Activated naive CD8-positive, alpha-beta T cell (primary cell): ENCODE measurements at regions not wholly inside any gene's neighbourhood (a gene's known extent, or its start where the extent isn't known, plus 50 kb on each side); places are given as distances from the start of the nearest gene placed in this dataset.

ENCODE experiments used
- H3K27ac Mint-ChIP-seq: one replicate; pipeline ENCODE4 v1.8.0; 2021; ENCODE audit warnings: mixed read lengths
- H3K27me3 Mint-ChIP-seq: one replicate; pipeline ENCODE4 v1.8.0; 2021; ENCODE audit warnings: mixed read lengths
- H3K36me3 Mint-ChIP-seq: one replicate; pipeline ENCODE4 v1.8.0; 2021; ENCODE audit warnings: mixed read lengths
- H3K4me1 Mint-ChIP-seq: one replicate; pipeline ENCODE4 v1.8.0; 2021; ENCODE audit warnings: low read depth, mixed read lengths
- H3K4me3 Mint-ChIP-seq: one replicate; pipeline ENCODE4 v1.8.0; 2021; ENCODE audit warnings: mild to moderate bottlenecking, mixed read lengths
- H3K9me3 Mint-ChIP-seq: one replicate; pipeline ENCODE4 v1.8.0; 2021; ENCODE audit warnings: low read depth, mixed read lengths

DNA sequence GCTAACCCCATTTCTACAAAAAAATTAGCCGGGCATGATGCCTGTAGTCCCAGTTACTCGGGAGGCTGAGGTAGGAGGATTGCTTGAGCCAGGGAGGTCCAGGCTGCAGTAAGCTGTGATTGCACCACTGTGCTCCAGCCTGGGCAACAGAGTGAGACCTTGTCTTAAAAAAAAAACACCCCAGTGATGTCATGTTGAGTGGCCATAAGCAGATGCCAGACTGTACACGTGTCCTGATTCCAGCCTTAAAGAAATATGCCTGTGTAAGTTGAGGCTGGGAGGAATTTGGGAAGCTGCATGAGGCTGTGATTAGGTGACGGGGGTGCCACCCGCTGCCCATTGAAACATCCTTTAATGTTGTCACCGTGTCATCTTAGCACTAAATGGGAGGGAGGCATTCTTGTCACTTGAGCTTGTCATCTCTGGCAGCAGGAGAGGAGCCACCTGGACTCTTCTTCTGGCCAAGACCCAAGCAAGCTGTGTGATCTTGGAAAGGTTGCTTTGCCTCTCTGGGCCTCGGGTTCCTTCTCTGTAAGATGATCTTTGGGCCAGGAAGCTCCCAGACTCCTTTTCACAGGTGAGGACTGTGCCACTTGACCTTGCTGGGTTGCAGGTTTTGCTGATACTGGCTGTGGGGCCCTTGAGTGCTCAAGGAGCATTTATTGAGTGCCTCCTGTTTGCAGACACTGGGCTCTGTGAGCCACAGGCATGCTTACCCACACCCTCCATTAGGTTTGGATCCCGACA, 98.3 kb upstream of the CIBAR2 start:
- Mint-ChIP-seq H3K27ac (no peak overlapping the region), H3K9me3 (no peaks in the 10 kb centered on the region), H3K4me3 (no peak overlapping the region), H3K4me1 (no peaks in the 10 kb centered on the region), H3K36me3 (no peaks in the 10 kb centered on the region), H3K27me3 (peaks cover 2% of the 10 kb centered on the region)

GRCh38 chr16:85211271-85211801, 99.1 kb upstream of the CIBAR2 start:
- Mint-ChIP-seq H3K4me1 (no peaks in the 10 kb centered on the region), H3K4me3 (no peak overlapping the region), H3K36me3 (no peaks in the 10 kb centered on the region), H3K9me3 (no peaks in the 10 kb centered on the region), H3K27ac (no peak overlapping the region), H3K27me3 (no peaks in the 10 kb centered on the region)

DNA sequence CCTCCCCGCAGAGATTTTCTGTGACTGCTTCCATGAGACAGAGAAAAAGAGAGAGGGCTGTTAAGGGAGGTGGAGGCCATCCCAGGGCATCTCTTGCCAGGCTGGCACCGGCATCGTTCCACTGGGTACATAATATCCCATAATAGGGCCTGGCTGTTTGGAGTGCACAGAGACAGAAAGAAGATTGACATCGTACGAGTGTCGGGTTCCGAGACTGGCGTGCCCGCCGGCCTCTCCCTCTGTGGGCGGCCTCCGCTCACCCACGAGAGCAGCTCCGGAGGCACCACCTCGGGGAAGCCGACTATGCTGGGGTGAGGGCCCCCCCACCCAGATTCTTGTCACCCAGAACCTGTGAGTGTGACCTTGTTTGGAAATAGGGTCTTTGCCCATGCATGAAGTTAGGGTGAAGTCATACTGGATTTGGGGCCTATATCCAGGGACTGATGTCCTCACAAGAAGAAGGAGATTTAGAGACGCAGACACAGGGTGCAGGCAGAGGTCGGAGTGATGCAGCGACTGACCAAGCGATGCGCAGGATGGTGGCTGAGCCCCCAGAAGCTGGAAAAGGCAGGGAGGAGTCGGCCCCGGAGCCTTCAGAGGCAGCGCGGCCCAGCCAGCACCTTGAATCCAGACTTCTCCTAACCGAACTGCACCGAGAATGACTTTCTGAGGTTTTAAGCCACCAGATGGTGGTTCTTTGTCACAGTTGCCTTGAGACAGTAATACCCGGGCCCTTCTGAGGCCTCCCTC, 101.8 kb upstream of the CIBAR2 start:
- Mint-ChIP-seq H3K36me3 (no peaks in the 10 kb centered on the region), H3K4me3 (no peak overlapping the region), H3K9me3 (no peaks in the 10 kb centered on the region), H3K27ac (no peak overlapping the region), H3K4me1 (no peaks in the 10 kb centered on the region), H3K27me3 (no peaks in the 10 kb centered on the region)

GRCh38 chr16:85215478-85216118, 103.3 kb upstream of the CIBAR2 start:
- Mint-ChIP-seq H3K27ac (no peak overlapping the region), H3K36me3 (no peaks in the 10 kb centered on the region), H3K4me3 (no peak overlapping the region), H3K27me3 (no peaks in the 10 kb centered on the region), H3K9me3 (no peaks in the 10 kb centered on the region), H3K4me1 (peaks cover 1% of the 10 kb centered on the region)

- no peak overlapping the region for H3K4me3 Mint-ChIP-seq
- H3K9me3 Mint-ChIP-seq: no peaks in the 10 kb centered on the region
- no peaks in the 10 kb centered on the region for H3K36me3 Mint-ChIP-seq
- H3K4me1 Mint-ChIP-seq: peaks cover 2% of the 10 kb centered on the region
- H3K27me3 Mint-ChIP-seq: no peaks in the 10 kb centered on the region
- no peak overlapping the region for H3K27ac Mint-ChIP-seq
Measured at GRCh38 chr16:85216522-85217375, 104.5 kb upstream of the CIBAR2 start.

DNA sequence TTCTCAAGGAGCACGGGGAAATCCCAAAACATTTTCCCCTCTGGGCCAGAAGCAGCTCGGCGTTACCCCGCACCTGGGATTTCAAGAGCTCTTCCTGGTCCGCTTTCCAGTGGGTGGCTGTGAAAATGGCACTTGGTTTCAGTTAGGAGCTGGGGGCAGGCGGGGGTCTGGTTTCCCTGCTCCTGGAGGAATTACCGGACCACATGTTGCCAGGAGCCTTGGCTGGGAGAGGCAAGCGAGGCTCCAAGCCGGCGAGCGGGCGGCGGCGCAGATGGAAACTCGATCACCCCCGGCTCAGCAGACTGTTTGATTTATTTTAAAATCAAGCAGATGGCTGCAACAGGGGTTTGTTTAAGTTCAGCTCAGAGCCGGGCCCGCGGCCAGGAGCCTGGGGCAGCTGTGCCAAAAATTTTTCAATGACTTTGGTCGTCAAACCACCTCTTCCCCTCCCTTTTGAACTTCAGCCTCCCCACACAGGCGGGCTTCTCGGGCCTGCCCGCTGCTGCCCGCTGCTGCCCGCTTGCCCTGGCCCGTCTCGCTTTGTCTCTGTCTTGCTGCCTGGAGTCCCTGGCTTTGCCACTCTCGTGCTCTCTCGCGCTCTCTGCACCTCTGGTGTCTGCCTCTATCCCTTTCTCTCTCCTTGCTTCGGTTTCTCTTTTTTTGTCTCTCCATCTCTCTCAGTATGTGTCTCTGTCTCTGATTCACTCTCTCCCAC, 108.0 kb upstream of the CIBAR2 start:
- H3K27me3 Mint-ChIP-seq: no peaks in the 10 kb centered on the region
- no peak overlapping the region for H3K27ac Mint-ChIP-seq
- no peaks in the 10 kb centered on the region for H3K36me3 Mint-ChIP-seq
- H3K9me3 Mint-ChIP-seq: no peaks in the 10 kb centered on the region
- peak overlapping the region; percentile 17 for H3K4me3 Mint-ChIP-seq
- H3K4me1 Mint-ChIP-seq: peaks cover 2% of the 10 kb centered on the region

GRCh38 chr16:85220964-85221731, 108.9 kb upstream of the CIBAR2 start:
- Mint-ChIP-seq H3K4me3 (no peak overlapping the region), H3K27me3 (no peaks in the 10 kb centered on the region), H3K27ac (no peak overlapping the region), H3K9me3 (no peaks in the 10 kb centered on the region), H3K4me1 (peaks cover 2% of the 10 kb centered on the region), H3K36me3 (no peaks in the 10 kb centered on the region)

- no peak overlapping the region for H3K27ac Mint-ChIP-seq
- H3K4me1 Mint-ChIP-seq: peaks cover 2% of the 10 kb centered on the region
- no peaks in the 10 kb centered on the region for H3K9me3 Mint-ChIP-seq
- H3K27me3 Mint-ChIP-seq: no peaks in the 10 kb centered on the region
- no peak overlapping the region for H3K4me3 Mint-ChIP-seq
- no peaks in the 10 kb centered on the region for H3K36me3 Mint-ChIP-seq
Measured at GRCh38 chr16:85221771-85222154, 109.5 kb upstream of the CIBAR2 start.

- Mint-ChIP-seq H3K27me3 (peaks cover 2% of the 10 kb centered on the region), H3K36me3 (no peaks in the 10 kb centered on the region), H3K27ac (no peak overlapping the region), H3K4me1 (peaks cover 2% of the 10 kb centered on the region), H3K4me3 (no peak overlapping the region), H3K9me3 (no peaks in the 10 kb centered on the region)
Measured at GRCh38 chr16:85222155-85222863, 110.0 kb upstream of the CIBAR2 start.

- no peak overlapping the region for H3K27ac Mint-ChIP-seq
- no peak overlapping the region for H3K4me3 Mint-ChIP-seq
- no peaks in the 10 kb centered on the region for H3K36me3 Mint-ChIP-seq
- H3K9me3 Mint-ChIP-seq: no peaks in the 10 kb centered on the region
- peaks cover 2% of the 10 kb centered on the region for H3K27me3 Mint-ChIP-seq
- H3K4me1 Mint-ChIP-seq: peaks cover 2% of the 10 kb centered on the region
Measured at GRCh38 chr16:85225257-85225656, 113.0 kb upstream of the CIBAR2 start.

DNA sequence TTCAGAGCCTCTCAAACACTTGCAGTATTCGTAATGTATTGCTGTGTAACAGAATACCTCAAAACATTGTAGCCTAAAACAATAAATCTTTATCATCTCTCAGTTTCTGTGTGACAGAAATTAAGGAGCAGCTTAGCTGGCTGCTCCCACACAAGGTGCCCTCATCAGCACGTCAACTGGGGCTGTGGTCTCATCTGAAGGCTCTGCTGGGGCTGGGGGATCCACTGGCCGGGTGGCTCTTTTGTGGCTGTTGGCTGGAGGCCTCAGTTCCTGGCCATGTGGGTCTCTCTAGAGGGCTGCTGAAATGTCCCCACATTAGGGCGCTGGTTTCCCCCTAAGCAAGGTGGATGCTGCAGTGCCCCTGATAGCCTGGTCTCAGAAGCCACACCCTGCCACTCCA, 113.4 kb upstream of the CIBAR2 start:
- Mint-ChIP-seq H3K36me3 (no peaks in the 10 kb centered on the region), H3K27me3 (peaks cover 2% of the 10 kb centered on the region), H3K4me1 (no peaks in the 10 kb centered on the region), H3K9me3 (no peaks in the 10 kb centered on the region), H3K27ac (no peak overlapping the region), H3K4me3 (no peak overlapping the region)

- Mint-ChIP-seq H3K27me3 (peaks cover 2% of the 10 kb centered on the region), H3K27ac (no peak overlapping the region), H3K36me3 (no peaks in the 10 kb centered on the region), H3K9me3 (no peaks in the 10 kb centered on the region), H3K4me3 (no peak overlapping the region), H3K4me1 (no peaks in the 10 kb centered on the region)
Measured at GRCh38 chr16:85227084-85227945, 115.0 kb upstream of the CIBAR2 start.
